WTC11 (cell line): ENCODE measurements at regions not wholly inside any gene's neighbourhood (a gene's known extent, or its start where the extent isn't known, plus 50 kb on each side); places are given as distances from the start of the nearest gene placed in this dataset.

Source experiments
- CBFB ChIP-seq: sonication (generic); formaldehyde crosslinking; IDR thresholded peaks from 2 replicates; pipeline ENCODE4 v1.8.1; 2022; ENCODE audit warnings: mild to moderate bottlenecking, low read depth, missing genetic modification reagents
- CREB1 ChIP-seq: sonication (generic); formaldehyde crosslinking; IDR thresholded peaks from 2 replicates; pipeline ENCODE4 v1.8.0; 2023; ENCODE audit warnings: mild to moderate bottlenecking, missing genetic modification reagents
- CTCF ChIP-seq: fragments of 200-600 bp; IDR thresholded peaks from 2 replicates; pipeline ENCODE4 v1.8.0; 2022; ENCODE audit warnings: antibody characterized with exemption
- FOXK1 ChIP-seq: sonication (generic); formaldehyde crosslinking; IDR thresholded peaks from 2 replicates; pipeline ENCODE4 v1.8.0; 2022; ENCODE audit warnings: mild to moderate bottlenecking, moderate library complexity, missing genetic modification reagents
- JAZF1 ChIP-seq: fragments of 250-450 bp; sonication (Bioruptor Pico); IDR thresholded peaks from 2 replicates; pipeline ENCODE4 v1.9.0; 2021; ENCODE audit warnings: moderate library complexity, mild to moderate bottlenecking, inconsistent platforms
- JUN ChIP-seq: sonication (generic); formaldehyde crosslinking; IDR thresholded peaks from 2 replicates; pipeline ENCODE4 v1.8.0; 2023; ENCODE audit warnings: mild to moderate bottlenecking, missing genetic modification reagents
- MXD4 ChIP-seq: fragments of 250-450 bp; sonication (Bioruptor Pico); IDR thresholded peaks from 2 replicates; pipeline ENCODE4 v1.8.0; 2021; ENCODE audit warnings: mild to moderate bottlenecking, moderate library complexity, borderline replicate concordance
- NFYB ChIP-seq: sonication (generic); formaldehyde crosslinking; conservative IDR thresholded peaks from 2 replicates; pipeline ENCODE4 v1.8.0; 2022; ENCODE audit warnings: low read depth, missing genetic modification reagents
- SMAD4 ChIP-seq: sonication (generic); formaldehyde crosslinking; IDR thresholded peaks from 2 replicates; pipeline ENCODE4 v1.8.0; 2022; ENCODE audit warnings: mild to moderate bottlenecking, missing genetic modification reagents
- SP1 ChIP-seq: sonication (generic); formaldehyde crosslinking; conservative IDR thresholded peaks from 2 replicates; pipeline ENCODE4 v1.8.1; 2022; ENCODE audit warnings: missing genetic modification reagents
- TCF7 ChIP-seq: sonication (generic); formaldehyde crosslinking; IDR thresholded peaks from 2 replicates; pipeline ENCODE4 v1.8.0; 2022; ENCODE audit warnings: mild to moderate bottlenecking, low read depth, missing genetic modification reagents, moderate library complexity
- TF ChIP-seq, protein P1 (sequence below): sonication (generic); formaldehyde crosslinking; IDR thresholded peaks from 2 replicates; pipeline ENCODE4 v1.8.0; 2023; ENCODE audit warnings: missing genetic modification reagents
- TF ChIP-seq, protein P2 (sequence below): sonication (generic); formaldehyde crosslinking; conservative IDR thresholded peaks from 2 replicates; pipeline ENCODE4 v1.8.1; 2022; ENCODE audit warnings: mild to moderate bottlenecking, missing genetic modification reagents
- TF ChIP-seq, protein P3 (sequence below): fragments of 250-450 bp; sonication (Bioruptor Pico); IDR thresholded peaks from 2 replicates; pipeline ENCODE4 v2.1.2; 2022; ENCODE audit warnings: mild to moderate bottlenecking, moderate library complexity

- TF ChIP-seq, protein P1, sequence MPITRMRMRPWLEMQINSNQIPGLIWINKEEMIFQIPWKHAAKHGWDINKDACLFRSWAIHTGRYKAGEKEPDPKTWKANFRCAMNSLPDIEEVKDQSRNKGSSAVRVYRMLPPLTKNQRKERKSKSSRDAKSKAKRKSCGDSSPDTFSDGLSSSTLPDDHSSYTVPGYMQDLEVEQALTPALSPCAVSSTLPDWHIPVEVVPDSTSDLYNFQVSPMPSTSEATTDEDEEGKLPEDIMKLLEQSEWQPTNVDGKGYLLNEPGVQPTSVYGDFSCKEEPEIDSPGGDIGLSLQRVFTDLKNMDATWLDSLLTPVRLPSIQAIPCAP (CRISPR knock-in tag) = no peak
- TF ChIP-seq MXD4 (CRISPR knock-in tag) (no peak), CTCF (no peak), NFYB (CRISPR knock-in tag) (no peak), JUN (no peak), FOXK1 (CRISPR knock-in tag) (no peak), CREB1 (CRISPR knock-in tag) (no peak), CBFB (CRISPR knock-in tag) (no peak), TCF7 (CRISPR knock-in tag) (no peak), SMAD4 (CRISPR knock-in tag) (no peak), SP1 (CRISPR knock-in tag) (no peak), JAZF1 (CRISPR knock-in tag) (no peak)
- TF ChIP-seq, protein P2, sequence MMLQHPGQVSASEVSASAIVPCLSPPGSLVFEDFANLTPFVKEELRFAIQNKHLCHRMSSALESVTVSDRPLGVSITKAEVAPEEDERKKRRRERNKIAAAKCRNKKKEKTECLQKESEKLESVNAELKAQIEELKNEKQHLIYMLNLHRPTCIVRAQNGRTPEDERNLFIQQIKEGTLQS = no peak
- TF ChIP-seq, protein P3, sequence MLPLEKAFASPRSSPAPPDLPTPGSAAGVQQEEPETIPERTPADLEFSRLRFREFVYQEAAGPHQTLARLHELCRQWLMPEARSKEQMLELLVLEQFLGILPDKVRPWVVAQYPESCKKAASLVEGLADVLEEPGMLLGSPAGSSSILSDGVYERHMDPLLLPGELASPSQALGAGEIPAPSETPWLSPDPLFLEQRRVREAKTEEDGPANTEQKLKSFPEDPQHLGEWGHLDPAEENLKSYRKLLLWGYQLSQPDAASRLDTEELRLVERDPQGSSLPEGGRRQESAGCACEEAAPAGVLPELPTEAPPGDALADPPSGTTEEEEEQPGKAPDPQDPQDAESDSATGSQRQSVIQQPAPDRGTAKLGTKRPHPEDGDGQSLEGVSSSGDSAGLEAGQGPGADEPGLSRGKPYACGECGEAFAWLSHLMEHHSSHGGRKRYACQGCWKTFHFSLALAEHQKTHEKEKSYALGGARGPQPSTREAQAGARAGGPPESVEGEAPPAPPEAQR (CRISPR knock-in tag) = no peak
These were observed 189.2 kb upstream of the EPHA4 start for GRCh38 chr2:221761260-221761659.
